ENCODE measurements at regions not wholly inside any gene's neighbourhood (a gene's known extent, or its start where the extent isn't known, plus 50 kb on each side); places are given as distances from the start of the nearest gene placed in this dataset.

DNA sequence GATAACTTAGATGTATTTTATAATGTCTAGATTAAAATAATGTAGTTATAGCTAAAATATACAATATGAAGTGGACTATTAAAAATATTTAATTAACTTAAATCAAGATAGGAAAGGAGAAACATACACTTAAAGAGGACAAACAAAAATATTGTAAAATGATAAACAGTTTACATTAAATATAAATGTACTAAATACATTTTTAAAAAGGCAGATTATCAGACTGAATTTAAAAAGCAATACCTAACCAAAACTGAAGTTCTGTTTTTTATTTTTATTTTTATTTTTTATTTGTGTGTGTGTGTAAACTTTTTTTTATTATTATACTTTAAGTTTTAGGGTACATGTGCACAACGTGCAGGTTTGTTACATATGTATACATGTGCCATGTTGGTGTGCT is 811.6 kb upstream of the INTU start:
- TF ChIP-seq, protein P1, sequence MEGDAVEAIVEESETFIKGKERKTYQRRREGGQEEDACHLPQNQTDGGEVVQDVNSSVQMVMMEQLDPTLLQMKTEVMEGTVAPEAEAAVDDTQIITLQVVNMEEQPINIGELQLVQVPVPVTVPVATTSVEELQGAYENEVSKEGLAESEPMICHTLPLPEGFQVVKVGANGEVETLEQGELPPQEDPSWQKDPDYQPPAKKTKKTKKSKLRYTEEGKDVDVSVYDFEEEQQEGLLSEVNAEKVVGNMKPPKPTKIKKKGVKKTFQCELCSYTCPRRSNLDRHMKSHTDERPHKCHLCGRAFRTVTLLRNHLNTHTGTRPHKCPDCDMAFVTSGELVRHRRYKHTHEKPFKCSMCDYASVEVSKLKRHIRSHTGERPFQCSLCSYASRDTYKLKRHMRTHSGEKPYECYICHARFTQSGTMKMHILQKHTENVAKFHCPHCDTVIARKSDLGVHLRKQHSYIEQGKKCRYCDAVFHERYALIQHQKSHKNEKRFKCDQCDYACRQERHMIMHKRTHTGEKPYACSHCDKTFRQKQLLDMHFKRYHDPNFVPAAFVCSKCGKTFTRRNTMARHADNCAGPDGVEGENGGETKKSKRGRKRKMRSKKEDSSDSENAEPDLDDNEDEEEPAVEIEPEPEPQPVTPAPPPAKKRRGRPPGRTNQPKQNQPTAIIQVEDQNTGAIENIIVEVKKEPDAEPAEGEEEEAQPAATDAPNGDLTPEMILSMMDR (IDR thresholded peaks at IDR 0.05), result no peak
- no peak for TF ChIP-seq POLR2A (IDR thresholded peaks at IDR 0.05)
- no peak for TF ChIP-seq EP300 (IDR thresholded peaks at IDR 0.05)
- TF ChIP-seq POLR2AphosphoS5 (IDR thresholded peaks at IDR 0.05), result no peak
